Activated naive CD8-positive, alpha-beta T cell treated with anti-CD3 and anti-CD28 coated beads, Interleukin-2, amount 10 ng/mL, durations not matched to agents 7 days and 5 days (primary cell): ENCODE measurements at regions not wholly inside any gene's neighbourhood (a gene's known extent, or its start where the extent isn't known, plus 50 kb on each side); places are given as distances from the start of the nearest gene placed in this dataset.

Experiments used
- ATAC-seq: fragments of 150-1000 bp; cut with Tn5 transposase; one replicate; pipeline ENCODE4 v1.10.0; 2021; ENCODE audit warnings: low read depth, moderate library complexity
- POLR2A ChIA-PET: fragments of 350-600 bp; sonication (Branson Sonifier 250); formaldehyde crosslinking; loops from one replicate; lab custom pipeline; 2021; ENCODE audit warnings: antibody characterized with exemption; lab: Charles Lee
- DNase-seq: peaks from one replicate; pipeline ENCODE4 v3.0.0; 2021
- H3K27ac Mint-ChIP-seq: one replicate; pipeline ENCODE4 v1.8.0; 2022; ENCODE audit warnings: mild to moderate bottlenecking, mixed read lengths
- H3K27me3 Mint-ChIP-seq: one replicate; pipeline ENCODE4 v1.8.0; 2022; ENCODE audit warnings: mild to moderate bottlenecking, moderate library complexity, mixed read lengths
- H3K36me3 Mint-ChIP-seq: one replicate; pipeline ENCODE4 v1.8.0; 2021; ENCODE audit warnings: mild to moderate bottlenecking, mixed read lengths
- H3K4me1 Mint-ChIP-seq: one replicate; pipeline ENCODE4 v1.8.0; 2021; ENCODE audit warnings: mixed read lengths
- H3K4me3 Mint-ChIP-seq: one replicate; pipeline ENCODE4 v1.8.0; 2022; ENCODE audit warnings: mild to moderate bottlenecking, moderate library complexity, mixed read lengths
- H3K9me3 Mint-ChIP-seq: one replicate; pipeline ENCODE4 v1.8.0; 2021; ENCODE audit warnings: mixed read lengths

- H3K9me3 Mint-ChIP-seq: no peaks in the 10 kb centered on the region
- H3K4me1 Mint-ChIP-seq: no peaks in the 10 kb centered on the region
- ATAC-seq: no peak
- no peak overlapping the region for H3K27ac Mint-ChIP-seq
- peaks cover 6% of the 10 kb centered on the region for H3K27me3 Mint-ChIP-seq
- H3K36me3 Mint-ChIP-seq: no peaks in the 10 kb centered on the region
- no peak for DNase-seq
- H3K4me3 Mint-ChIP-seq: no peak overlapping the region
- POLR2A ChIA-PET: no interaction called here
These were observed 248.0 kb downstream of the RBFOX3 start for GRCh38 chr17:79362772-79363305.

- Mint-ChIP-seq H3K27me3 (peaks cover 6% of the 10 kb centered on the region), H3K9me3 (no peaks in the 10 kb centered on the region), H3K36me3 (no peaks in the 10 kb centered on the region), H3K4me3 (no peak overlapping the region), H3K4me1 (no peaks in the 10 kb centered on the region), H3K27ac (no peak overlapping the region)
- POLR2A ChIA-PET: no interaction called here
- DNase-seq (no peak), ATAC-seq (no peak)
These were observed 248.7 kb downstream of the RBFOX3 start for GRCh38 chr17:79361873-79362771.

GRCh38 chr17:79361221-79361734, 249.6 kb downstream of the RBFOX3 start:
- ATAC-seq (no peak), DNase-seq (no peak)
- H3K36me3 Mint-ChIP-seq: no peaks in the 10 kb centered on the region
- no peaks in the 10 kb centered on the region for H3K9me3 Mint-ChIP-seq
- H3K27me3 Mint-ChIP-seq: peaks cover 6% of the 10 kb centered on the region
- H3K27ac Mint-ChIP-seq: no peak overlapping the region
- no peak overlapping the region for H3K4me3 Mint-ChIP-seq
- POLR2A ChIA-PET: no interaction called here
- no peaks in the 10 kb centered on the region for H3K4me1 Mint-ChIP-seq

- Mint-ChIP-seq H3K4me3 (no peak overlapping the region), H3K27ac (no peak overlapping the region), H3K27me3 (peaks cover 6% of the 10 kb centered on the region), H3K4me1 (no peaks in the 10 kb centered on the region), H3K9me3 (no peaks in the 10 kb centered on the region), H3K36me3 (no peaks in the 10 kb centered on the region)
- POLR2A ChIA-PET: no interaction called here
- DNase-seq (no peak), ATAC-seq (no peak)
These were observed 250.7 kb downstream of the RBFOX3 start for GRCh38 chr17:79360196-79360595.

GRCh38 chr17:79356839-79357447, 253.9 kb downstream of the RBFOX3 start:
- H3K9me3 Mint-ChIP-seq: peaks cover 6% of the 10 kb centered on the region
- H3K4me3 Mint-ChIP-seq: no peak overlapping the region
- POLR2A ChIA-PET: no interaction called here
- ATAC-seq (no peak), DNase-seq (no peak)
- peaks cover 6% of the 10 kb centered on the region for H3K27me3 Mint-ChIP-seq
- H3K4me1 Mint-ChIP-seq: no peaks in the 10 kb centered on the region
- H3K27ac Mint-ChIP-seq: no peak overlapping the region
- no peaks in the 10 kb centered on the region for H3K36me3 Mint-ChIP-seq

- POLR2A ChIA-PET: no interaction called here
- H3K36me3 Mint-ChIP-seq: no peaks in the 10 kb centered on the region
- no peak overlapping the region for H3K4me3 Mint-ChIP-seq
- DNase-seq (no peak), ATAC-seq (no peak)
- no peaks in the 10 kb centered on the region for H3K4me1 Mint-ChIP-seq
- H3K9me3 Mint-ChIP-seq: peaks cover 6% of the 10 kb centered on the region
- peaks cover 2% of the 10 kb centered on the region for H3K27me3 Mint-ChIP-seq
- no peak overlapping the region for H3K27ac Mint-ChIP-seq
These were observed 255.7 kb downstream of the RBFOX3 start for GRCh38 chr17:79355165-79355564.

GRCh38 chr17:79354173-79354820, 256.6 kb downstream of the RBFOX3 start:
- DNase-seq (no peak), ATAC-seq (no peak)
- Mint-ChIP-seq H3K36me3 (no peaks in the 10 kb centered on the region), H3K4me3 (no peak overlapping the region), H3K9me3 (peaks cover 6% of the 10 kb centered on the region), H3K27ac (no peak overlapping the region), H3K27me3 (peaks cover under 1% of the 10 kb centered on the region), H3K4me1 (no peaks in the 10 kb centered on the region)
- POLR2A ChIA-PET: no interaction called here

- ATAC-seq: no peak
- DNase-seq: no peak
- H3K4me1 Mint-ChIP-seq: no peaks in the 10 kb centered on the region
- no peak overlapping the region for H3K27ac Mint-ChIP-seq
- peaks cover 6% of the 10 kb centered on the region for H3K9me3 Mint-ChIP-seq
- no peaks in the 10 kb centered on the region for H3K36me3 Mint-ChIP-seq
- no peak overlapping the region for H3K4me3 Mint-ChIP-seq
- peaks cover 2% of the 10 kb centered on the region for H3K27me3 Mint-ChIP-seq
- POLR2A ChIA-PET: no interaction called here
These were observed 257.3 kb downstream of the RBFOX3 start for GRCh38 chr17:79353548-79353947.

GRCh38 chr17:79353016-79353415, 257.8 kb downstream of the RBFOX3 start:
- H3K9me3 Mint-ChIP-seq: peaks cover 6% of the 10 kb centered on the region
- no peak overlapping the region for H3K4me3 Mint-ChIP-seq
- H3K27ac Mint-ChIP-seq: no peak overlapping the region
- no peaks in the 10 kb centered on the region for H3K4me1 Mint-ChIP-seq
- DNase-seq: no peak
- POLR2A ChIA-PET: no interaction called here
- no peak for ATAC-seq
- H3K27me3 Mint-ChIP-seq: peaks cover 6% of the 10 kb centered on the region
- no peaks in the 10 kb centered on the region for H3K36me3 Mint-ChIP-seq

GRCh38 chr17:79350533-79350932, 260.3 kb downstream of the RBFOX3 start:
- Mint-ChIP-seq H3K4me1 (no peaks in the 10 kb centered on the region), H3K36me3 (no peaks in the 10 kb centered on the region), H3K27me3 (peaks cover 21% of the 10 kb centered on the region), H3K27ac (no peak overlapping the region), H3K4me3 (no peak overlapping the region), H3K9me3 (peaks cover 6% of the 10 kb centered on the region)
- DNase-seq (no peak), ATAC-seq (no peak)
- POLR2A ChIA-PET: no interaction called here

GRCh38 chr17:79349506-79350400, 261.1 kb downstream of the RBFOX3 start:
- peaks cover 21% of the 10 kb centered on the region for H3K27me3 Mint-ChIP-seq
- DNase-seq (no peak), ATAC-seq (no peak)
- no peak overlapping the region for H3K27ac Mint-ChIP-seq
- no peaks in the 10 kb centered on the region for H3K4me1 Mint-ChIP-seq
- POLR2A ChIA-PET: no interaction called here
- no peak overlapping the region for H3K4me3 Mint-ChIP-seq
- peaks cover 6% of the 10 kb centered on the region for H3K9me3 Mint-ChIP-seq
- no peaks in the 10 kb centered on the region for H3K36me3 Mint-ChIP-seq

GRCh38 chr17:79342376-79342775, 267.8 kb downstream of the ENGASE start:
- Mint-ChIP-seq H3K9me3 (no peaks in the 10 kb centered on the region), H3K27me3 (peaks cover 9% of the 10 kb centered on the region), H3K4me1 (no peaks in the 10 kb centered on the region), H3K4me3 (no peak overlapping the region), H3K27ac (no peak overlapping the region), H3K36me3 (no peaks in the 10 kb centered on the region)
- POLR2A ChIA-PET: no interaction called here
- DNase-seq (no peak), ATAC-seq (no peak)

- peaks cover 8% of the 10 kb centered on the region for H3K27me3 Mint-ChIP-seq
- no peak overlapping the region for H3K27ac Mint-ChIP-seq
- POLR2A ChIA-PET: no interaction called here
- ATAC-seq: no peak
- no peaks in the 10 kb centered on the region for H3K9me3 Mint-ChIP-seq
- no peak for DNase-seq
- H3K4me1 Mint-ChIP-seq: no peaks in the 10 kb centered on the region
- H3K36me3 Mint-ChIP-seq: no peaks in the 10 kb centered on the region
- H3K4me3 Mint-ChIP-seq: no peak overlapping the region
These were observed 267.2 kb downstream of the ENGASE start for GRCh38 chr17:79341816-79342215.
